ENCODE measurements at regions not wholly inside any gene's neighbourhood (a gene's known extent, or its start where the extent isn't known, plus 50 kb on each side); places are given as distances from the start of the nearest gene placed in this dataset.

DNA sequence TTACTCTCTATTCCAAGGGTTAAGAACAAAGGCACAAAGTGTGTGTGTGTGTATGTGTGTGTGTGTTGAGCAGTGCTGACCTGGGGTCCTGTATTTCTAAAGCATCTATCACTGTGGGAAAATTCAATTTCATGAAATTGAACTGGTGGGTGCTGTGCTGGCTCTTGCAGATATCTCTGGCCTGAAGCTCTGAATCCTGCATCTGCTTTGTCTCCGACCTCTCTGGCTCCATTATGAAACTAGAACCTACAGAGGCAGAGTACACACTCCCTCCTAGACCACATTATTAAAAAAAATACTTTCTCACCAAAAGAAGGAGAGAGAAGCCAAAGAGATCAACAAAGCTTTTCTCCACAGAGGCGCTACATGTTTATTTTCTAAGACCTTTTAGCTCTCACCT, 88.4 kb upstream of the PDE4B start:
- no peaks in the 10 kb centered on the region for H3K27me3 ChIP-seq (ENCODE audit: insufficient read depth, low read depth)
- H3K36me3 ChIP-seq (ENCODE audit: insufficient read depth): no peaks in the 10 kb centered on the region
- TF ChIP-seq, protein P1, sequence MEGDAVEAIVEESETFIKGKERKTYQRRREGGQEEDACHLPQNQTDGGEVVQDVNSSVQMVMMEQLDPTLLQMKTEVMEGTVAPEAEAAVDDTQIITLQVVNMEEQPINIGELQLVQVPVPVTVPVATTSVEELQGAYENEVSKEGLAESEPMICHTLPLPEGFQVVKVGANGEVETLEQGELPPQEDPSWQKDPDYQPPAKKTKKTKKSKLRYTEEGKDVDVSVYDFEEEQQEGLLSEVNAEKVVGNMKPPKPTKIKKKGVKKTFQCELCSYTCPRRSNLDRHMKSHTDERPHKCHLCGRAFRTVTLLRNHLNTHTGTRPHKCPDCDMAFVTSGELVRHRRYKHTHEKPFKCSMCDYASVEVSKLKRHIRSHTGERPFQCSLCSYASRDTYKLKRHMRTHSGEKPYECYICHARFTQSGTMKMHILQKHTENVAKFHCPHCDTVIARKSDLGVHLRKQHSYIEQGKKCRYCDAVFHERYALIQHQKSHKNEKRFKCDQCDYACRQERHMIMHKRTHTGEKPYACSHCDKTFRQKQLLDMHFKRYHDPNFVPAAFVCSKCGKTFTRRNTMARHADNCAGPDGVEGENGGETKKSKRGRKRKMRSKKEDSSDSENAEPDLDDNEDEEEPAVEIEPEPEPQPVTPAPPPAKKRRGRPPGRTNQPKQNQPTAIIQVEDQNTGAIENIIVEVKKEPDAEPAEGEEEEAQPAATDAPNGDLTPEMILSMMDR (conservative IDR thresholded peaks at IDR 0.05; ENCODE audit: low read depth, low read length): no peak
- no peak overlapping the region for H3K4me3 ChIP-seq (IDR thresholded peaks at IDR 0.05; ENCODE audit: insufficient read depth, low read depth, low read length)
- H3K9ac ChIP-seq: no peak overlapping the region
- H4K20me1 ChIP-seq (ENCODE audit: insufficient read depth): no peaks in the 10 kb centered on the region
- H3K4me1 ChIP-seq (ENCODE audit: low read depth, poor library complexity, severe bottlenecking): no peaks in the 10 kb centered on the region
- H2AFZ ChIP-seq (ENCODE audit: low read depth): no peak overlapping the region
- no peak overlapping the region for H3K4me2 ChIP-seq
- no peaks in the 10 kb centered on the region for H3K79me2 ChIP-seq (ENCODE audit: insufficient read depth, low read depth)
- H3K27ac ChIP-seq: no peak overlapping the region

DNA sequence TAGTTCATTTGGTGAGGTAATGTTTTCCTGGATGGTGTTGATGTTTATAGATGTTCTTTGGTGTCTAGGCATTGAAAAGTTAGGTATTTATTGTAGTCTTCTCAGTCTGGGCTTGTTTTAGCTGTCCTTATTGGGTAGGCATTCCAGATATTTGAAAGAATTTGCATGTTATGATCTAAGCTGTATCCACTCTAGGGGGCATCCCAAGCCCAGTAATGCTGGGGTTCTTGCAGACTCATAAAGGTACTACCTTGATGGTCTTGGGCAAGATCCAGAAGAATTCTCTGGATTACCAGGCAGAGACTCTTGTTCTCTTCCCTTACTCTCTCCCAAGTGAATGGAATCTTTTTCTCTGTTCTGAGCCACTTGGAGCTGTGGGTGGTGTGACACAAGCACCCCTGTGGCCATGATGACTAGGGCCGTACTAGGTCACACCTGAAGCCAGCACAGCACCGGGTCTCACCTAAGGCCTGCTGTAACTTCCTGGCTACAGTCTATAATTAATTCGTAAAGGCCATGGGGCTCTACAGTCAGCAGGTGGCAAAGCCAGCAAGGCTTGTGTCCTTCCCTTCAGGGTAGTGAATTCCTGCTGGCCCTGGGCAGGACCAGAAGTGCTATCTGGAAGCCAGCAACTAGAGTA, 74.8 kb upstream of the PDE4B start:
- TF ChIP-seq, protein P1 (conservative IDR thresholded peaks at IDR 0.05; ENCODE audit: low read depth, low read length): no peak
- no peak overlapping the region for H3K27ac ChIP-seq
- H3K79me2 ChIP-seq (ENCODE audit: insufficient read depth, low read depth): no peaks in the 10 kb centered on the region
- no peak overlapping the region for H2AFZ ChIP-seq (ENCODE audit: low read depth)
- H3K36me3 ChIP-seq (ENCODE audit: insufficient read depth): no peaks in the 10 kb centered on the region
- H3K4me3 ChIP-seq (IDR thresholded peaks at IDR 0.05; ENCODE audit: insufficient read depth, low read depth, low read length): no peak overlapping the region
- no peak overlapping the region for H3K4me2 ChIP-seq
- no peak overlapping the region for H3K9ac ChIP-seq
- no peaks in the 10 kb centered on the region for H3K27me3 ChIP-seq (ENCODE audit: insufficient read depth, low read depth)
- H4K20me1 ChIP-seq (ENCODE audit: insufficient read depth): no peaks in the 10 kb centered on the region
- H3K4me1 ChIP-seq (ENCODE audit: low read depth, poor library complexity, severe bottlenecking): no peaks in the 10 kb centered on the region

DNA sequence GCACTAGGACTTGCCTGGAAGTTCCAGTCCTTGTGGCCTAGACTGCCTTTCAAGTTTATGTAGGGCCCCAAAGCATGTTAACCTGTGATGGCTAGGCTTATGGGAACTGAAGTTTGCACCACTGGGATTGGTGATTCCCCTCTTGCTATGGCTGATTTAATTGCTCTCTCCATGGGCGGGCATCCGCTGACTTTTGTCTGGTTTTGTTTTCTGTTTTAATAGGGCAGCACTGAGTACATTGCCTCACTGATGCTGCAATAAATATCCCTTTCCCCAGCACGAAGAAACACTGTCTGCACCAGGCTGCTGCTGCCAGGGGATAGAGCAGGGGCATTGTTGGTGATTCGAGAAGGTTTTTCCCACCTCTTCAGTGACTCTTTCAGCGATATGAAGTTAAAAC, 73.3 kb upstream of the PDE4B start:
- Histone ChIP-seq H4K20me1 (ENCODE audit: insufficient read depth) (no peaks in the 10 kb centered on the region), H3K4me2 (no peak overlapping the region), H3K4me1 (ENCODE audit: low read depth, poor library complexity, severe bottlenecking) (no peaks in the 10 kb centered on the region), H3K27ac (no peak overlapping the region), H2AFZ (ENCODE audit: low read depth) (no peak overlapping the region), H3K79me2 (ENCODE audit: insufficient read depth, low read depth) (no peaks in the 10 kb centered on the region), H3K4me3 (IDR thresholded peaks at IDR 0.05; ENCODE audit: insufficient read depth, low read depth, low read length) (no peak overlapping the region), H3K9ac (no peak overlapping the region), H3K27me3 (ENCODE audit: insufficient read depth, low read depth) (no peaks in the 10 kb centered on the region), H3K36me3 (ENCODE audit: insufficient read depth) (no peaks in the 10 kb centered on the region)
- TF ChIP-seq, protein P1 (conservative IDR thresholded peaks at IDR 0.05; ENCODE audit: low read depth, low read length): no peak

DNA sequence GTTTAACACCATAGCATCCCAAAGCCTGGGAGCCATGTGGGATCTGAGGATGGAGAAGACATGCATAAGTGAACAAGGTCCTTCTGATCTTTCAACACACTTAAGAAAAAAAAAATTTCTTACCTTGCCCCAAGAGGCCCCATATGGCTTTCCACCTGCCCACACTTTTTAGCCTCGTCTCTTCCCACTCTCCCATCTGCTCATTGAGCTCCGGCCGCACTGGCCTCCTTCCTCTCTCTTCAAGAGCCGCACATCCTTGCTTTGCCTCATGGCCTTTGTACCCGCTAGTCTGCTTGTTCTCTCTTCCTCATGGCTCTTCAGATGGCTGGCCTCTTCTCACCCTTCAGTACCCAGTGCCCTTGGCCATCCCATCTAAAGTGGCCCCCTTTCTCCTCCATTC, 70.2 kb upstream of the PDE4B start:
- no peak overlapping the region for H3K4me2 ChIP-seq
- H4K20me1 ChIP-seq (ENCODE audit: insufficient read depth): no peaks in the 10 kb centered on the region

More for the DNA sequence above, 70.2 kb upstream of the PDE4B start:
- H3K36me3 ChIP-seq (ENCODE audit: insufficient read depth): no peaks in the 10 kb centered on the region
- no peak overlapping the region for H3K27ac ChIP-seq
- no peak overlapping the region for H3K9ac ChIP-seq
- no peak overlapping the region for H2AFZ ChIP-seq (ENCODE audit: low read depth)
- H3K79me2 ChIP-seq (ENCODE audit: insufficient read depth, low read depth): no peaks in the 10 kb centered on the region
- H3K27me3 ChIP-seq (ENCODE audit: insufficient read depth, low read depth): no peaks in the 10 kb centered on the region
- H3K4me3 ChIP-seq (IDR thresholded peaks at IDR 0.05; ENCODE audit: insufficient read depth, low read depth, low read length): no peak overlapping the region
- H3K4me1 ChIP-seq (ENCODE audit: low read depth, poor library complexity, severe bottlenecking): no peaks in the 10 kb centered on the region
- TF ChIP-seq, protein P1 (conservative IDR thresholded peaks at IDR 0.05; ENCODE audit: low read depth, low read length): no peak
